Keratinocyte (primary cell): ENCODE measurements at regions not wholly inside any gene's neighbourhood (a gene's known extent, or its start where the extent isn't known, plus 50 kb on each side); places are given as distances from the start of the nearest gene placed in this dataset.

Experiments used
- DNase-seq: peaks from one replicate; pipeline ENCODE4 v3.0.0-alpha.2; 2011; ENCODE audit warnings: low read depth, missing footprints, low spot score
- FAIRE-seq: peaks from 2 replicates; lab custom pipeline; 2011; peaks lifted over from hg19 to GRCh38; lab: Jason Lieb, UNC
- H2AFZ ChIP-seq: 2 replicates; pipeline ENCODE4 v1.6.0; 2012; ENCODE audit warnings: low read length, control low read depth, inconsistent platforms; ENCODE audit not compliant: control insufficient read depth
- H3K27ac ChIP-seq: 2 replicates; pipeline ENCODE4 v1.5.1; 2011; ENCODE audit warnings: low read length; ENCODE audit not compliant: control insufficient read depth, insufficient read depth
- H3K27me3 ChIP-seq: 3 replicates; pipeline ENCODE4 v1.6.0; 2011; ENCODE audit warnings: low read length; ENCODE audit not compliant: control insufficient read depth, insufficient read depth; ENCODE audit errors: extremely low read depth
- H3K36me3 ChIP-seq, 2 experiments: 2 replicates in 1 of 2; 3 replicates in 1 of 2; pipeline ENCODE4 v1.5.1; 2011; ENCODE audit warnings: low read length in 2 of 2, mild to moderate bottlenecking in 1 of 2; ENCODE audit not compliant: control insufficient read depth in 2 of 2, insufficient read depth in 2 of 2; ENCODE audit errors: extremely low read depth in 1 of 2
- H3K4me1 ChIP-seq: 3 replicates; pipeline ENCODE4 v1.5.1; 2011; ENCODE audit warnings: low read length; ENCODE audit not compliant: control insufficient read depth, insufficient read depth; ENCODE audit errors: extremely low read depth
- H3K4me2 ChIP-seq: 3 replicates; pipeline ENCODE4 v1.6.0; 2011; ENCODE audit warnings: low read depth, low read length; ENCODE audit not compliant: control insufficient read depth, insufficient read depth; ENCODE audit errors: extremely low read depth
- H3K4me3 ChIP-seq, 3 experiments: fragments of 200-600 bp in 1 of 3; sonication (generic) in 1 of 3; 2 replicates in 2 of 3; 3 replicates in 1 of 3; pipeline ENCODE4 v1.5.1; 2011 to 2016; ENCODE audit warnings: low read length in 3 of 3, mild to moderate bottlenecking in 3 of 3, control low read depth in 2 of 3, inconsistent platforms in 1 of 3, low read depth in 1 of 3, mixed read lengths in 1 of 3, mixed run types in 1 of 3, moderate library complexity in 1 of 3; ENCODE audit not compliant: control insufficient read depth in 2 of 3, insufficient read depth in 2 of 3; ENCODE audit errors: extremely low read depth in 1 of 3
- H3K79me2 ChIP-seq: 2 replicates; pipeline ENCODE4 v1.6.0; 2012; ENCODE audit warnings: low read length; ENCODE audit not compliant: control insufficient read depth, insufficient read depth
- H3K9ac ChIP-seq: 3 replicates; pipeline ENCODE4 v1.6.0; 2011; ENCODE audit warnings: low read length; ENCODE audit not compliant: control insufficient read depth, insufficient read depth; ENCODE audit errors: extremely low read depth
- H3K9me1 ChIP-seq: 3 replicates; pipeline ENCODE4 v1.6.0; 2011; ENCODE audit warnings: low read length; ENCODE audit not compliant: control insufficient read depth, insufficient read depth; ENCODE audit errors: extremely low read depth
- H3K9me3 ChIP-seq: 2 replicates; pipeline ENCODE4 v1.5.1; 2012; ENCODE audit warnings: low read depth, low read length; ENCODE audit not compliant: control insufficient read depth
- H4K20me1 ChIP-seq: 3 replicates; pipeline ENCODE4 v1.6.0; 2011; ENCODE audit warnings: low read length; ENCODE audit not compliant: control insufficient read depth, insufficient read depth; ENCODE audit errors: extremely low read depth
- CTCF ChIP-seq, 3 experiments: IDR thresholded peaks in 1 of 3; conservative IDR thresholded peaks in 1 of 3; optimal IDR thresholded peaks in 1 of 3; 2 replicates in 2 of 3; 3 replicates in 1 of 3; pipeline versions ENCODE3 to v1.5.1; 2011; ENCODE audit warnings: low read length in 3 of 3, mild to moderate bottlenecking in 3 of 3, moderate library complexity in 2 of 3, control low read depth in 1 of 3, inconsistent platforms in 1 of 3; ENCODE audit not compliant: insufficient read depth in 2 of 3; ENCODE audit errors: extremely low read depth in 1 of 3
- EZH2 ChIP-seq: IDR thresholded peaks from one replicate; pipeline ENCODE4 v1.6.1; 2012; ENCODE audit warnings: inconsistent platforms, mild to moderate bottlenecking, low read length, moderate library complexity
- dilution Hi-C: fragments of 300-500 bp; cut with MboI; formaldehyde crosslinking; loops from one replicate; pipeline ENCODE4 v1.7.0; 2020; ENCODE audit warnings: low sequenced_read_pairs; ENCODE audit not compliant: extremely low pct_ligation_motif_present

- Histone ChIP-seq H3K36me3 (no peaks in the 10 kb centered on the region), H3K79me2 (no peaks in the 10 kb centered on the region), H4K20me1 (no peaks in the 10 kb centered on the region), H3K9ac (no peak overlapping the region), H3K27me3 (no peaks in the 10 kb centered on the region), H2AFZ (no peak overlapping the region), H3K9me1 (no peaks in the 10 kb centered on the region), H3K9me3 (no peaks in the 10 kb centered on the region), H3K4me3 (no peak overlapping the region), H3K4me1 (peaks cover 21% of the 10 kb centered on the region), H3K4me2 (no peak overlapping the region), H3K27ac (no peak overlapping the region)
- peak; percentile 5 for FAIRE-seq
- TF ChIP-seq EZH2 = no peak
- TF ChIP-seq CTCF (optimal IDR thresholded peaks at IDR 0.05 in 1 of 3, IDR thresholded peaks at IDR 0.05 in 1 of 3, conservative IDR thresholded peaks at IDR 0.05 in 1 of 3; ENCODE audit: extremely low read depth in 1 of 3, insufficient read depth in 2 of 3, low read length in 3 of 3) = no peak
- dilution Hi-C loops = no loop called here
- DNase-seq = no peak
Observed at GRCh38 chr4:158998624-158999023, 104.3 kb upstream of the RAPGEF2 start.

- Histone ChIP-seq H3K79me2 (no peaks in the 10 kb centered on the region), H3K27ac (no peak overlapping the region), H2AFZ (no peak overlapping the region), H3K4me1 (peaks cover 24% of the 10 kb centered on the region), H3K9ac (no peak overlapping the region), H3K27me3 (no peaks in the 10 kb centered on the region), H3K4me3 (no peak overlapping the region), H4K20me1 (no peaks in the 10 kb centered on the region), H3K9me3 (no peaks in the 10 kb centered on the region), H3K36me3 (no peaks in the 10 kb centered on the region), H3K4me2 (no peak overlapping the region), H3K9me1 (no peaks in the 10 kb centered on the region)
- dilution Hi-C loops = no loop called here
- FAIRE-seq = no peak
- no peak for DNase-seq
- TF ChIP-seq EZH2 (no peak), CTCF (optimal IDR thresholded peaks at IDR 0.05 in 1 of 3, IDR thresholded peaks at IDR 0.05 in 1 of 3, conservative IDR thresholded peaks at IDR 0.05 in 1 of 3; ENCODE audit: extremely low read depth in 1 of 3, insufficient read depth in 2 of 3, low read length in 3 of 3) (no peak)
Observed at GRCh38 chr4:158999166-158999682, 103.7 kb upstream of the RAPGEF2 start.
